ENCODE measurements at regions not wholly inside any gene's neighbourhood (a gene's known extent, or its start where the extent isn't known, plus 50 kb on each side); places are given as distances from the start of the nearest gene placed in this dataset.
"Not testable (repeated sequence)": the region's sequence is repeated elsewhere in the genome, so short reads cannot be mapped to it uniquely, and the experiment has no call there.

GRCh38 chr15:34655326-34655725 lies 71.9 kb upstream of the GOLGA8B start:
- no peaks in the 10 kb centered on the region for H3K36me3 ChIP-seq

GRCh38 chr15:34654625-34655024 lies 71.2 kb upstream of the GOLGA8B start:
- no peaks in the 10 kb centered on the region for H3K27me3 ChIP-seq (ENCODE audit: insufficient read depth, low read depth, severe bottlenecking)
- no peak for DNase-seq
- no peak for TF ChIP-seq CTCF (IDR thresholded peaks at IDR 0.05; ENCODE audit: low read depth, low read length)
- H3K36me3 ChIP-seq: no peaks in the 10 kb centered on the region
- H3K4me3 ChIP-seq (ENCODE audit: low read depth, low read length): no peak overlapping the region
- no peaks in the 10 kb centered on the region for H3K9me3 ChIP-seq (ENCODE audit: severe bottlenecking)
- no peak overlapping the region for H3K27ac ChIP-seq

More at GRCh38 chr15:34655326-34655725, 71.9 kb upstream of the GOLGA8B start:
- no peak for DNase-seq
- H3K9me3 ChIP-seq (ENCODE audit: severe bottlenecking): no peaks in the 10 kb centered on the region
- no peaks in the 10 kb centered on the region for H3K27me3 ChIP-seq (ENCODE audit: insufficient read depth, low read depth, severe bottlenecking)
- TF ChIP-seq CTCF (IDR thresholded peaks at IDR 0.05; ENCODE audit: low read depth, low read length): no peak
- no peak overlapping the region for H3K4me3 ChIP-seq (ENCODE audit: low read depth, low read length)
- H3K27ac ChIP-seq: no peak overlapping the region

GRCh38 chr15:34653992-34654391 lies 70.5 kb upstream of the GOLGA8B start:
- Histone ChIP-seq H3K27ac (no peak overlapping the region), H3K4me3 (ENCODE audit: low read depth, low read length) (no peak overlapping the region), H3K27me3 (ENCODE audit: insufficient read depth, low read depth, severe bottlenecking) (no peaks in the 10 kb centered on the region), H3K36me3 (no peaks in the 10 kb centered on the region), H3K9me3 (ENCODE audit: severe bottlenecking) (no peaks in the 10 kb centered on the region)
- no peak for TF ChIP-seq CTCF (IDR thresholded peaks at IDR 0.05; ENCODE audit: low read depth, low read length)
- DNase-seq: no peak

- not testable (repeated sequence) for H3K36me3 ChIP-seq; H3K27me3 ChIP-seq (ENCODE audit: insufficient read depth, low read depth, severe bottlenecking); DNase-seq; H3K4me3 ChIP-seq (ENCODE audit: low read depth, low read length); H3K27ac ChIP-seq; H3K9me3 ChIP-seq (ENCODE audit: severe bottlenecking)
Measured at GRCh38 chr15:34653326-34653725, 69.9 kb upstream of the GOLGA8B start.

- Histone ChIP-seq H3K27ac (no peak overlapping the region), H3K36me3 (no peaks in the 10 kb centered on the region), H3K27me3 (ENCODE audit: insufficient read depth, low read depth, severe bottlenecking) (no peaks in the 10 kb centered on the region), H3K9me3 (ENCODE audit: severe bottlenecking) (no peaks in the 10 kb centered on the region), H3K4me3 (ENCODE audit: low read depth, low read length) (no peak overlapping the region)
- no peak for DNase-seq
- TF ChIP-seq CTCF (IDR thresholded peaks at IDR 0.05; ENCODE audit: low read depth, low read length): no peak
Measured at GRCh38 chr15:34652726-34653033, 69.2 kb upstream of the GOLGA8B start.

- no peak for TF ChIP-seq CTCF (IDR thresholded peaks at IDR 0.05; ENCODE audit: low read depth, low read length)
- no peak for DNase-seq
Measured at GRCh38 chr15:34651997-34652725, 68.7 kb upstream of the GOLGA8B start.

More at GRCh38 chr15:34651997-34652725, 68.7 kb upstream of the GOLGA8B start:
- Histone ChIP-seq H3K27me3 (ENCODE audit: insufficient read depth, low read depth, severe bottlenecking) (no peaks in the 10 kb centered on the region), H3K36me3 (no peaks in the 10 kb centered on the region), H3K27ac (no peak overlapping the region), H3K4me3 (ENCODE audit: low read depth, low read length) (no peak overlapping the region), H3K9me3 (ENCODE audit: severe bottlenecking) (no peaks in the 10 kb centered on the region)

Measured in WERI-Rb-1 (cell line).